Neural cell (in vitro differentiated cells): ENCODE measurements at regions not wholly inside any gene's neighbourhood (a gene's known extent, or its start where the extent isn't known, plus 50 kb on each side); places are given as distances from the start of the nearest gene placed in this dataset.

Experiments
- H2AFZ ChIP-seq: fragments of 200-600, 300-800 bp; sonication (generic), shearing (Covaris generic); 2 replicates; pipeline ENCODE4 v1.6.0; 2014; ENCODE audit warnings: low read depth, mild to moderate bottlenecking, antibody characterized with exemption, low read length, moderate library complexity
- H3F3A ChIP-seq: fragments of 200-600 bp; shearing (Covaris generic); 2 replicates; pipeline ENCODE4 v1.6.1; 2016; ENCODE audit warnings: mild to moderate bottlenecking, moderate library complexity, mixed read lengths, antibody characterized with exemption, low read length; ENCODE audit not compliant: insufficient read depth, poor library complexity, severe bottlenecking
- H3K27ac ChIP-seq: fragments of 200-600, 300-800 bp; sonication (generic), shearing (Covaris generic); 2 replicates; pipeline ENCODE4 v1.5.1; 2014; ENCODE audit warnings: mild to moderate bottlenecking, low read length, moderate library complexity
- H3K27me3 ChIP-seq: fragments of 300-800, 200-600 bp; sonication (generic), shearing (Covaris generic); 2 replicates; pipeline ENCODE4 v1.6.0; 2014; ENCODE audit warnings: mild to moderate bottlenecking, low read depth, low read length, moderate library complexity; ENCODE audit not compliant: insufficient read depth
- H3K36me3 ChIP-seq: fragments of 300-800, 200-600 bp; sonication (generic), shearing (Covaris generic); 2 replicates; pipeline ENCODE4 v1.5.1; 2014; ENCODE audit warnings: mild to moderate bottlenecking, antibody characterized with exemption, low read length, moderate library complexity; ENCODE audit not compliant: insufficient read depth
- H3K4me2 ChIP-seq: fragments of 300-800, 200-600 bp; sonication (generic), shearing (Covaris generic); 2 replicates; pipeline ENCODE4 v1.6.0; 2014; ENCODE audit warnings: mild to moderate bottlenecking, low read length
- H3K4me3 ChIP-seq: fragments of 300-800, 200-600 bp; sonication (generic), shearing (Covaris generic); 2 replicates; pipeline ENCODE4 v1.5.1; 2014; ENCODE audit warnings: mild to moderate bottlenecking, low read length, moderate library complexity
- H3K79me2 ChIP-seq: fragments of 200-600 bp; shearing (Covaris generic); replicated peaks from 2 replicates; pipeline ENCODE4 v1.6.0; 2014; ENCODE audit warnings: mild to moderate bottlenecking, low read length, moderate library complexity; ENCODE audit not compliant: insufficient read depth
- H3K9ac ChIP-seq: fragments of 300-800, 200-600 bp; sonication (generic), shearing (Covaris generic); 2 replicates; pipeline ENCODE4 v1.6.1; 2016; ENCODE audit warnings: mild to moderate bottlenecking, low read length, mixed read lengths
- H3K9me2 ChIP-seq: fragments of 200-600 bp; shearing (Covaris generic); 2 replicates; pipeline ENCODE4 v1.6.1; 2016; ENCODE audit warnings: mild to moderate bottlenecking, low read length, mixed read lengths; ENCODE audit not compliant: insufficient read depth
- H3K9me3 ChIP-seq: fragments of 200-600, 300-800 bp; sonication (generic), shearing (Covaris generic); 2 replicates; pipeline ENCODE4 v1.6.1; 2016; ENCODE audit warnings: mild to moderate bottlenecking, mixed run types, low read length, moderate library complexity, mixed read lengths
- H4K20me1 ChIP-seq: fragments of 200-600 bp; shearing (Covaris generic); 2 replicates; pipeline ENCODE4 v1.6.1; 2016; ENCODE audit warnings: mild to moderate bottlenecking, mixed run types; ENCODE audit not compliant: insufficient read depth
- EP300 ChIP-seq: fragments of 450-650 bp; conservative IDR thresholded peaks from 2 replicates; pipeline ENCODE4 v1.6.1; 2014; ENCODE audit warnings: antibody characterized with exemption, mild to moderate bottlenecking, moderate library complexity; ENCODE audit not compliant: poor library complexity, severe bottlenecking
- EZH2 ChIP-seq: fragments of 200-600, 300-800 bp; shearing (Covaris generic), sonication (generic); IDR thresholded peaks from 2 replicates; pipeline ENCODE4 v1.6.1; 2014; ENCODE audit warnings: antibody characterized with exemption, low read length, borderline replicate concordance, mild to moderate bottlenecking; ENCODE audit not compliant: insufficient read depth, poor library complexity, severe bottlenecking
- MXI1 ChIP-seq: fragments of 450-650 bp; conservative IDR thresholded peaks from 2 replicates; pipeline ENCODE4 v1.6.1; 2014; ENCODE audit warnings: antibody characterized with exemption, mild to moderate bottlenecking; ENCODE audit not compliant: poor library complexity, severe bottlenecking
- POLR2AphosphoS5 ChIP-seq: IDR thresholded peaks from 2 replicates; pipeline ENCODE4 v1.6.1; 2012
- RAD21 ChIP-seq: fragments of 450-650 bp; conservative IDR thresholded peaks from 2 replicates; pipeline ENCODE4 v1.6.1; 2014; ENCODE audit warnings: antibody characterized with exemption, mild to moderate bottlenecking, moderate library complexity
- REST ChIP-seq: IDR thresholded peaks from 2 replicates; pipeline ENCODE4 v1.6.1; 2012; ENCODE audit warnings: borderline replicate concordance
- SMC3 ChIP-seq: fragments of 450-650 bp; conservative IDR thresholded peaks from 2 replicates; pipeline ENCODE4 v1.6.1; 2014; ENCODE audit warnings: antibody characterized with exemption, mild to moderate bottlenecking, moderate library complexity; ENCODE audit not compliant: poor library complexity
- TAF1 ChIP-seq: IDR thresholded peaks from 2 replicates; pipeline ENCODE4 v1.6.1; 2012; ENCODE audit warnings: low read depth
- TF ChIP-seq, protein P1 (sequence below): fragments of 450-650 bp; IDR thresholded peaks from 2 replicates; pipeline ENCODE4 v1.5.1; 2014; ENCODE audit warnings: antibody characterized with exemption, mild to moderate bottlenecking, moderate library complexity; ENCODE audit not compliant: poor library complexity, severe bottlenecking

DNA sequence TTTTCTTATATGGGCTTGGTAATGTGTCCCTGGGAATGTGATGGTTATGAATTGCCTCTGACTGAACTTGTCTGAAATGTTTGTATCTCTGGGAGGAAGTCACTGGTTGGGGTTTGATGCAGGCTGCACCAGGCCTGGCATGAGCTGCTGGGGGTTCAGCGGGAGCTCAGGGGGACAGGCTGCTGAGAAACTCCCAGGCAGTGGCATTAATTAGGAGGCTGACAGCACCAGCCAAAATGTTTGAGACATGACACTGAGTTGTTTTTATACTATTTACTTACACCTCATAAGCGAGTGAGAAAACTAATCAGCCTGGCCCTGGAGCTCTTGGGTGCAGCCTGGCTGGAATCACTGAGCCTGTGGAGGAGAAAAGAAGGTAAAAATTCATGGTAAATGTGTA, 124.1 kb upstream of the SORCS3 start:
- Histone ChIP-seq H3K79me2 (no peaks in the 10 kb centered on the region), H3K27me3 (no peaks in the 10 kb centered on the region), H3K36me3 (no peaks in the 10 kb centered on the region), H3K9ac (no peak overlapping the region), H3K4me3 (no peak overlapping the region), H3F3A (no peaks in the 10 kb centered on the region), H3K27ac (no peak overlapping the region), H3K9me2 (no peaks in the 10 kb centered on the region), H2AFZ (no peak overlapping the region), H3K9me3 (no peaks in the 10 kb centered on the region), H3K4me2 (no peak overlapping the region), H4K20me1 (no peaks in the 10 kb centered on the region)
- TF ChIP-seq SMC3 (no peak), TAF1 (no peak), EZH2 (no peak), RAD21 (no peak), POLR2AphosphoS5 (no peak), MXI1 (no peak), EP300 (no peak)

DNA sequence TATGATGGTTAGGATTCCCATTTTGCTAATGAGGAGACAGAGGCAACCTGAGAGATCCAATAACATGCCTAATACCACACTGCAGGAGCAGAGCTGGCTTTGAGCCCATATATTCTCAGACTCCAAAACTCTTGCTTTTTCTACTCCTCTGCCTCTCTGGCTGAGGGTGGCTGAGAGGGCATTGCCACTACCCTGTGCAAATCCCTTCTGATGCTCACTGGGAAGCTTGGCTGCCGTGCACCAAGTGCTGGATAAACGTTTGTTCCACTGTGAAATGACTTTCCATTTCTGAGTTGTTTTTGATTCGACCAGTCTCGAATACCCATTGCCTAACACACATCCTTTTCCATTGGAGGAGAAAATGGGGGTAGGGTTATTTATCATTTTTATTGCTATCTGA, 123.1 kb upstream of the SORCS3 start:
- Histone ChIP-seq H3K79me2 (no peaks in the 10 kb centered on the region), H4K20me1 (no peaks in the 10 kb centered on the region), H3K27ac (no peak overlapping the region), H3K4me2 (no peak overlapping the region), H3K36me3 (no peaks in the 10 kb centered on the region), H3K4me3 (no peak overlapping the region), H3K27me3 (no peaks in the 10 kb centered on the region), H2AFZ (no peak overlapping the region), H3K9me2 (no peaks in the 10 kb centered on the region), H3K9ac (no peak overlapping the region), H3F3A (no peaks in the 10 kb centered on the region), H3K9me3 (no peaks in the 10 kb centered on the region)
- no peak for TF ChIP-seq REST
- TF ChIP-seq SMC3: no peak
- TF ChIP-seq, protein P1, sequence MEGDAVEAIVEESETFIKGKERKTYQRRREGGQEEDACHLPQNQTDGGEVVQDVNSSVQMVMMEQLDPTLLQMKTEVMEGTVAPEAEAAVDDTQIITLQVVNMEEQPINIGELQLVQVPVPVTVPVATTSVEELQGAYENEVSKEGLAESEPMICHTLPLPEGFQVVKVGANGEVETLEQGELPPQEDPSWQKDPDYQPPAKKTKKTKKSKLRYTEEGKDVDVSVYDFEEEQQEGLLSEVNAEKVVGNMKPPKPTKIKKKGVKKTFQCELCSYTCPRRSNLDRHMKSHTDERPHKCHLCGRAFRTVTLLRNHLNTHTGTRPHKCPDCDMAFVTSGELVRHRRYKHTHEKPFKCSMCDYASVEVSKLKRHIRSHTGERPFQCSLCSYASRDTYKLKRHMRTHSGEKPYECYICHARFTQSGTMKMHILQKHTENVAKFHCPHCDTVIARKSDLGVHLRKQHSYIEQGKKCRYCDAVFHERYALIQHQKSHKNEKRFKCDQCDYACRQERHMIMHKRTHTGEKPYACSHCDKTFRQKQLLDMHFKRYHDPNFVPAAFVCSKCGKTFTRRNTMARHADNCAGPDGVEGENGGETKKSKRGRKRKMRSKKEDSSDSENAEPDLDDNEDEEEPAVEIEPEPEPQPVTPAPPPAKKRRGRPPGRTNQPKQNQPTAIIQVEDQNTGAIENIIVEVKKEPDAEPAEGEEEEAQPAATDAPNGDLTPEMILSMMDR: no peak
- no peak for TF ChIP-seq MXI1
- no peak for TF ChIP-seq TAF1
- TF ChIP-seq POLR2AphosphoS5: no peak
- no peak for TF ChIP-seq EP300
- TF ChIP-seq EZH2: no peak
- TF ChIP-seq RAD21: no peak

DNA sequence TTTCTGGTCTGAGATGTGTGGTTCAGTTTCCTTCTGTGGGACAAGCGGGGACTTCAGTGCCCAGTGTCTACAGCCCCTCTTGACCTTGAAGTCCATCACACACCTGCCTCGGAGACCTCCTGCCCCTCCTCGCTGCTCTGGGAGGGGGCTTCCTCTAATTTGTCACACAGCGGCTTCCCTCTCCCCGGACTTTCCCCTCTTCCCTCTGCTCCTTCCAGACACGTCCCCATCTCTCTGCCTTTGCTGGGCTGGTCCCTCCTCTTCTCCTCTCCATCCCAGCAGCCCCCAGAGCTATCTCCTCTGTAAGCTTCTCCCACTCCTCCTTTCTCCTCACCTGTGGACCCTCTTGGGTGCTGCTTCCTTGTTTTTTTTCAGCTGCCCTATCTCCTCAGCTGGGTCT, 122.2 kb upstream of the SORCS3 start:
- H3K9me3 ChIP-seq: no peaks in the 10 kb centered on the region
- no peaks in the 10 kb centered on the region for H3K36me3 ChIP-seq
- no peaks in the 10 kb centered on the region for H3K27me3 ChIP-seq
- no peak overlapping the region for H2AFZ ChIP-seq
- H3K27ac ChIP-seq: no peak overlapping the region
- H3K4me2 ChIP-seq: no peak overlapping the region
- H3K9me2 ChIP-seq: no peaks in the 10 kb centered on the region
- TF ChIP-seq, protein P1: no peak
- TF ChIP-seq REST (no peak), RAD21 (no peak)
- H4K20me1 ChIP-seq: no peaks in the 10 kb centered on the region
- H3K4me3 ChIP-seq: no peak overlapping the region
- H3F3A ChIP-seq: no peaks in the 10 kb centered on the region
- no peaks in the 10 kb centered on the region for H3K79me2 ChIP-seq
- H3K9ac ChIP-seq: no peak overlapping the region
